ENCODE measurements at regions not wholly inside any gene's neighbourhood (a gene's known extent, or its start where the extent isn't known, plus 50 kb on each side); places are given as distances from the start of the nearest gene placed in this dataset.

- no peak for DNase-seq
These were observed 182.5 kb downstream of the POU4F1 start for GRCh38 chr13:78420814-78421213.

GRCh38 chr13:78413887-78414553, 189.3 kb downstream of the POU4F1 start:
- no peak for DNase-seq

GRCh38 chr13:78410847-78411246, 192.5 kb downstream of the POU4F1 start:
- no peak for DNase-seq

- DNase-seq = no peak
These were observed 193.2 kb downstream of the POU4F1 start for GRCh38 chr13:78410164-78410563.

- DNase-seq = no peak
These were observed 194.2 kb downstream of the POU4F1 start for GRCh38 chr13:78409172-78409571.

- DNase-seq = no peak
These were observed 198.4 kb downstream of the POU4F1 start for GRCh38 chr13:78404846-78405360.

- no peak for DNase-seq
These were observed 200.5 kb downstream of the POU4F1 start for GRCh38 chr13:78402708-78403400.

- DNase-seq = no peak
These were observed 201.3 kb downstream of the POU4F1 start for GRCh38 chr13:78401873-78402707.

- no peak for DNase-seq
These were observed 204.5 kb downstream of the POU4F1 start for GRCh38 chr13:78398743-78399410.

GRCh38 chr13:78393286-78394142, 209.8 kb downstream of the POU4F1 start:
- DNase-seq = no peak

- no peak for DNase-seq
These were observed 219.5 kb downstream of the POU4F1 start for GRCh38 chr13:78383899-78384298.

- no peak for DNase-seq
These were observed 220.3 kb downstream of the POU4F1 start for GRCh38 chr13:78383071-78383484.

GRCh38 chr13:78382491-78382890, 220.9 kb downstream of the POU4F1 start:
- DNase-seq = no peak

GRCh38 chr13:78376822-78377221, 226.5 kb downstream of the POU4F1 start:
- no peak for DNase-seq

- no peak for DNase-seq
These were observed 227.3 kb downstream of the POU4F1 start for GRCh38 chr13:78376033-78376432.

GRCh38 chr13:78372581-78372980, 230.8 kb downstream of the POU4F1 start:
- DNase-seq = no peak

GRCh38 chr13:78370231-78370630, 233.1 kb downstream of the POU4F1 start:
- DNase-seq = no peak

- no peak for DNase-seq
These were observed 238.6 kb downstream of the POU4F1 start for GRCh38 chr13:78364711-78365110.

GRCh38 chr13:78341032-78341431, 262.3 kb downstream of the POU4F1 start:
- DNase-seq = no peak

- DNase-seq = no peak
These were observed 263.4 kb downstream of the POU4F1 start for GRCh38 chr13:78339927-78340326.

- no peak for DNase-seq
These were observed 269.3 kb downstream of the POU4F1 start for GRCh38 chr13:78334059-78334458.
